Fibroblast of mammary gland (primary cell): ENCODE measurements at regions not wholly inside any gene's neighbourhood (a gene's known extent, or its start where the extent isn't known, plus 50 kb on each side); places are given as distances from the start of the nearest gene placed in this dataset.

ENCODE experiments used
- DNase-seq: peaks from one replicate; pipeline ENCODE4 v3.0.0-alpha.2; 2010; ENCODE audit warnings: low read depth
- H3K4me3 ChIP-seq: 2 replicates; pipeline ENCODE4 v1.5.1; 2011; ENCODE audit warnings: low read depth, mild to moderate bottlenecking, low read length, moderate library complexity; ENCODE audit not compliant: control insufficient read depth
- TF ChIP-seq, protein P1 (sequence below): conservative IDR thresholded peaks from 2 replicates; pipeline ENCODE4 v1.5.1; 2011; ENCODE audit warnings: low read depth, low read length, inconsistent platforms; ENCODE audit not compliant: control insufficient read depth, insufficient read depth

GRCh38 chrX:25181775-25182174 is 166.0 kb upstream of the ARX start:
- no peak overlapping the region for H3K4me3 ChIP-seq
- DNase-seq: no peak
- TF ChIP-seq, protein P1, sequence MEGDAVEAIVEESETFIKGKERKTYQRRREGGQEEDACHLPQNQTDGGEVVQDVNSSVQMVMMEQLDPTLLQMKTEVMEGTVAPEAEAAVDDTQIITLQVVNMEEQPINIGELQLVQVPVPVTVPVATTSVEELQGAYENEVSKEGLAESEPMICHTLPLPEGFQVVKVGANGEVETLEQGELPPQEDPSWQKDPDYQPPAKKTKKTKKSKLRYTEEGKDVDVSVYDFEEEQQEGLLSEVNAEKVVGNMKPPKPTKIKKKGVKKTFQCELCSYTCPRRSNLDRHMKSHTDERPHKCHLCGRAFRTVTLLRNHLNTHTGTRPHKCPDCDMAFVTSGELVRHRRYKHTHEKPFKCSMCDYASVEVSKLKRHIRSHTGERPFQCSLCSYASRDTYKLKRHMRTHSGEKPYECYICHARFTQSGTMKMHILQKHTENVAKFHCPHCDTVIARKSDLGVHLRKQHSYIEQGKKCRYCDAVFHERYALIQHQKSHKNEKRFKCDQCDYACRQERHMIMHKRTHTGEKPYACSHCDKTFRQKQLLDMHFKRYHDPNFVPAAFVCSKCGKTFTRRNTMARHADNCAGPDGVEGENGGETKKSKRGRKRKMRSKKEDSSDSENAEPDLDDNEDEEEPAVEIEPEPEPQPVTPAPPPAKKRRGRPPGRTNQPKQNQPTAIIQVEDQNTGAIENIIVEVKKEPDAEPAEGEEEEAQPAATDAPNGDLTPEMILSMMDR: no peak

DNA sequence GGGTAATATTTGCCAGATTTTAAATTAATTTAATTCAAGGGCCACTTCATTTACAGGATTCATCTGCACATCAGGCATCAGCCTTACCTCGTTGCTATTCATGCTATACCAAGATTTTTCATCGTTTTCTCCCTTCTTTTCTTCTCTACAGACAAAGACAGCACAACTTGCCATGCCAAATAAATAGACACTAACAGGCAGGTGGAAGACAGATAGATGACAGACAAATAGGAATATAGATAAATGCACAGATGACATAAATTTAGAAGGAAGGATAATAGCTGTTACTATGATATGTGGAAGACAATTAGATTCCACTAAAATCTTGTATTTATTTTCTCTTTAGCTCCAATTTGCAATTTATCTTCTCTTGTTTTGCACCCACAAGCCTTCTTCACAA is 164.5 kb upstream of the ARX start:
- no peak for DNase-seq
- no peak overlapping the region for H3K4me3 ChIP-seq
- TF ChIP-seq, protein P1: no peak

DNA sequence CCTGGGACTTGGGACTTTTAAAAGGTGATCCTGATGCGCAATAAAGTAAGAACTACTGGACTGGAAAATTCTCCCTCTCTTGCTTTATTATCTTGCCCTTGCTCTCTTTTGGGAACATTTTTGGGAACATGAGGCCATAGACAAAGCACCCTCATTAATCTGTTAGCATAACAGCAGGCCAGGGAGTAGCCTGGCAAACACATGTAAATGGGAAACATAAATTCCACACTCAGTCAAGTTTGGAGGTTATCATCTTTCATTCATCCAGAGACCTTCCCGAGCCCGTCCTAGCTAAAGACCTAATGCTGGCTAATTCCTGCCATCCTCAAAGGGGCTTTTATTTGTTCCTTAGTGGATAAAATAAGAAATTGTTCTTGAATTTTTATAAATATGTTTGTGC is 162.8 kb upstream of the ARX start:
- no peak for DNase-seq
- TF ChIP-seq, protein P1: no peak
- H3K4me3 ChIP-seq: no peak overlapping the region

- DNase-seq: no peak
- no peak overlapping the region for H3K4me3 ChIP-seq
- TF ChIP-seq, protein P1: no peak
Measured at GRCh38 chrX:25175743-25176142, 160.0 kb upstream of the ARX start.

DNA sequence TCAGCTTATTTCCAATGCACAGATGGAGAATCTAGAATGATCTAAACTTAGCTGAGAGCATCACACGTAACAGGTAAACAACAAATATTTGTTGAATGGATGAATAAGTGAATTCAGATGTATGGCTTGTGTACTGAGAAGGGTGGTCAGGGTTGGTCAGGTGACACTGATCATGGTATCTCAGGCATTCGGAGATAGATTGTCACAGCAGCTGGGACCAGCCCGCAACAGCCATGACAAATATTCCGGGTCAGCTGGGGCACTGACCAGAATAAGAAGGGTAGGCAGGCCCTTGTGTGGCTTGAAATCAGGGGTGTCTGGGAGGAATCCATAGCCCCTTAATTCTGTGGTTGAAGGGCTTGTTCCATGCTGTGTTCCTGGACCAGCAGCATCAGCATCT is 159.4 kb upstream of the ARX start:
- no peak overlapping the region for H3K4me3 ChIP-seq
- TF ChIP-seq, protein P1: no peak
- no peak for DNase-seq

GRCh38 chrX:25166546-25166945 is 150.8 kb upstream of the ARX start:
- H3K4me3 ChIP-seq: no peak overlapping the region
- no peak for DNase-seq
- TF ChIP-seq, protein P1: no peak

- no peak overlapping the region for H3K4me3 ChIP-seq
- TF ChIP-seq, protein P1: no peak
- no peak for DNase-seq
Measured at GRCh38 chrX:25166145-25166544, 150.4 kb upstream of the ARX start.
